KBM-7 (cell line): ENCODE measurements at regions not wholly inside any gene's neighbourhood (a gene's known extent, or its start where the extent isn't known, plus 50 kb on each side); places are given as distances from the start of the nearest gene placed in this dataset.

Experiments
- DNase-seq: peaks from one replicate; pipeline ENCODE4 v3.0.0-alpha.2; 2015
- in situ Hi-C: fragments of 300-500 bp; cut with MboI; formaldehyde crosslinking; loops from 2 replicates; pipeline ENCODE4 v1.14.3; 2020; ENCODE audit warnings: low sequenced_read_pairs, low pct_unique_long_range_greater_than_20kb, mixed read lengths

- DNase-seq: no peak
- in situ Hi-C loops: no loop called here
These were observed 74.3 kb downstream of the ANKRD7 start for GRCh38 chr7:118298771-118299170.

GRCh38 chr7:118300177-118300576 lies 75.7 kb downstream of the ANKRD7 start:
- in situ Hi-C loops: no loop called here
- DNase-seq: no peak

- in situ Hi-C loops: no loop called here
- DNase-seq: no peak
These were observed 79.6 kb downstream of the ANKRD7 start for GRCh38 chr7:118304100-118304499.

GRCh38 chr7:118305671-118306070 lies 81.2 kb downstream of the ANKRD7 start:
- no peak for DNase-seq
- in situ Hi-C loops: no loop called here

GRCh38 chr7:118306771-118307170 lies 82.3 kb downstream of the ANKRD7 start:
- in situ Hi-C loops: no loop called here
- DNase-seq: no peak

GRCh38 chr7:118311121-118311836 lies 86.8 kb downstream of the ANKRD7 start:
- in situ Hi-C loops: no loop called here

GRCh38 chr7:118312051-118312450 lies 87.5 kb downstream of the ANKRD7 start:
- DNase-seq: no peak
- in situ Hi-C loops: no loop called here

More at GRCh38 chr7:118311121-118311836, 86.8 kb downstream of the ANKRD7 start:
- peak; percentile 44 for DNase-seq

- no peak for DNase-seq
- in situ Hi-C loops: no loop called here
These were observed 88.5 kb downstream of the ANKRD7 start for GRCh38 chr7:118312966-118313365.

GRCh38 chr7:118324790-118325449 lies 100.4 kb downstream of the ANKRD7 start:
- DNase-seq: no peak
- in situ Hi-C loops: no loop called here

GRCh38 chr7:118325450-118325808 lies 100.9 kb downstream of the ANKRD7 start:
- DNase-seq: no peak
- in situ Hi-C loops: no loop called here

- DNase-seq: no peak
- in situ Hi-C loops: no loop called here
These were observed 102.7 kb downstream of the ANKRD7 start for GRCh38 chr7:118327174-118327573.

- no peak for DNase-seq
- in situ Hi-C loops: no loop called here
These were observed 104.2 kb downstream of the ANKRD7 start for GRCh38 chr7:118328505-118329211.

GRCh38 chr7:118330388-118330787 lies 105.9 kb downstream of the ANKRD7 start:
- in situ Hi-C loops: no loop called here
- DNase-seq: no peak

- in situ Hi-C loops: no loop called here
- DNase-seq: no peak
These were observed 122.2 kb downstream of the ANKRD7 start for GRCh38 chr7:118346748-118347147.

GRCh38 chr7:118349604-118350003 lies 125.1 kb downstream of the ANKRD7 start:
- in situ Hi-C loops: no loop called here
- no peak for DNase-seq

- no peak for DNase-seq
- in situ Hi-C loops: no loop called here
These were observed 125.8 kb downstream of the ANKRD7 start for GRCh38 chr7:118350260-118350659.

GRCh38 chr7:118352867-118353453 lies 128.5 kb downstream of the ANKRD7 start:
- in situ Hi-C loops: no loop called here

GRCh38 chr7:118366363-118366762 lies 141.9 kb downstream of the ANKRD7 start:
- in situ Hi-C loops: no loop called here

More at GRCh38 chr7:118352867-118353453, 128.5 kb downstream of the ANKRD7 start:
- peak; percentile 9 for DNase-seq

GRCh38 chr7:118368958-118369357 lies 144.5 kb downstream of the ANKRD7 start:
- no peak for DNase-seq
- in situ Hi-C loops: no loop called here

More at GRCh38 chr7:118366363-118366762, 141.9 kb downstream of the ANKRD7 start:
- DNase-seq: no peak

- no peak for DNase-seq
- in situ Hi-C loops: no loop called here
These were observed 145.5 kb downstream of the ANKRD7 start for GRCh38 chr7:118369987-118370386.
